Neural crest cell (in vitro differentiated cells): ENCODE measurements at regions not wholly inside any gene's neighbourhood (a gene's known extent, or its start where the extent isn't known, plus 50 kb on each side); places are given as distances from the start of the nearest gene placed in this dataset.
A peak's percentile ranks its signal among the peaks of the same experiment; 100 is the strongest.

Experiments used
- DNase-seq: peaks from one replicate; pipeline ENCODE4 v3.0.0; 2021; ENCODE audit warnings: low read depth, mixed read lengths, low spot score
- H3K27ac Mint-ChIP-seq: one replicate; pipeline ENCODE4 v1.8.0; 2021; ENCODE audit warnings: mild to moderate bottlenecking, mixed read lengths; ENCODE audit not compliant: unreplicated experiment
- H3K27me3 Mint-ChIP-seq: 2 replicates; pipeline ENCODE4 v1.8.0; 2021; ENCODE audit warnings: low read depth, mild to moderate bottlenecking, mixed read lengths
- H3K36me3 Mint-ChIP-seq: 2 replicates; pipeline ENCODE4 v1.8.0; 2021; ENCODE audit warnings: low read depth, mild to moderate bottlenecking, mixed read lengths
- H3K4me1 Mint-ChIP-seq: 2 replicates; pipeline ENCODE4 v1.8.0; 2021; ENCODE audit warnings: mixed read lengths
- H3K4me3 Mint-ChIP-seq: one replicate; pipeline ENCODE4 v1.8.0; 2021; ENCODE audit warnings: mild to moderate bottlenecking, mixed read lengths
- H3K9me3 Mint-ChIP-seq: 2 replicates; pipeline ENCODE4 v1.8.0; 2021; ENCODE audit warnings: mixed read lengths
- CTCF ChIP-seq: fragments of 200-600 bp; sonication (generic); conservative IDR thresholded peaks from 2 replicates; pipeline ENCODE4 v1.5.0; 2021; ENCODE audit warnings: antibody characterized with exemption, mild to moderate bottlenecking

- H3K4me3 Mint-ChIP-seq, result no peak overlapping the region
- H3K27me3 Mint-ChIP-seq, result no peaks in the 10 kb centered on the region
- H3K9me3 Mint-ChIP-seq, result peaks cover 5% of the 10 kb centered on the region
- H3K36me3 Mint-ChIP-seq, result no peaks in the 10 kb centered on the region
- peaks cover 63% of the 10 kb centered on the region for H3K4me1 Mint-ChIP-seq
- no peak for DNase-seq
- H3K27ac Mint-ChIP-seq, result no peak overlapping the region
- TF ChIP-seq CTCF, result no peak
These were observed 178.1 kb upstream of the LEF1 start for GRCh38 chr4:108346818-108347210.

GRCh38 chr4:108345862-108346817 is 177.4 kb upstream of the LEF1 start:
- Mint-ChIP-seq H3K36me3 (no peaks in the 10 kb centered on the region), H3K27me3 (no peaks in the 10 kb centered on the region), H3K4me1 (peaks cover 56% of the 10 kb centered on the region), H3K9me3 (peaks cover 5% of the 10 kb centered on the region), H3K4me3 (no peak overlapping the region), H3K27ac (peak overlapping the region; percentile 78)
- no peak for DNase-seq
- no peak for TF ChIP-seq CTCF

- Mint-ChIP-seq H3K9me3 (peaks cover 2% of the 10 kb centered on the region), H3K27ac (peak overlapping the region; percentile 69), H3K4me3 (peak overlapping the region; percentile 13), H3K4me1 (peaks cover 68% of the 10 kb centered on the region), H3K27me3 (no peaks in the 10 kb centered on the region), H3K36me3 (no peaks in the 10 kb centered on the region)
- DNase-seq, result no peak
- TF ChIP-seq CTCF, result no peak
These were observed 173.7 kb upstream of the LEF1 start for GRCh38 chr4:108342325-108342970.

- H3K4me3 Mint-ChIP-seq, result no peak overlapping the region
- H3K27ac Mint-ChIP-seq, result no peak overlapping the region
- H3K36me3 Mint-ChIP-seq, result no peaks in the 10 kb centered on the region
- H3K27me3 Mint-ChIP-seq, result no peaks in the 10 kb centered on the region
- peaks cover 70% of the 10 kb centered on the region for H3K4me1 Mint-ChIP-seq
- H3K9me3 Mint-ChIP-seq, result no peaks in the 10 kb centered on the region
- TF ChIP-seq CTCF, result no peak
- no peak for DNase-seq
These were observed 169.2 kb upstream of the LEF1 start for GRCh38 chr4:108337923-108338322.

GRCh38 chr4:108336076-108336475 is 167.3 kb upstream of the LEF1 start:
- no peak for TF ChIP-seq CTCF
- H3K9me3 Mint-ChIP-seq, result no peaks in the 10 kb centered on the region
- H3K27me3 Mint-ChIP-seq, result no peaks in the 10 kb centered on the region
- no peak overlapping the region for H3K4me3 Mint-ChIP-seq
- no peak for DNase-seq
- peaks cover 69% of the 10 kb centered on the region for H3K4me1 Mint-ChIP-seq
- no peaks in the 10 kb centered on the region for H3K36me3 Mint-ChIP-seq
- no peak overlapping the region for H3K27ac Mint-ChIP-seq
